Fibroblast of the aortic adventitia (primary cell): ENCODE measurements at regions not wholly inside any gene's neighbourhood (a gene's known extent, or its start where the extent isn't known, plus 50 kb on each side); places are given as distances from the start of the nearest gene placed in this dataset.

ENCODE experiments used
- DNase-seq: peaks from one replicate; pipeline ENCODE4 v3.0.0-alpha.2; 2010; ENCODE audit warnings: low read depth
- H3K4me3 ChIP-seq: 2 replicates; pipeline ENCODE4 v1.5.1; 2011; ENCODE audit warnings: low read depth, mild to moderate bottlenecking, control low read depth, low read length, moderate library complexity
- TF ChIP-seq, protein P1 (sequence below): IDR thresholded peaks from 2 replicates; pipeline ENCODE4 v1.5.1; 2011; ENCODE audit warnings: mild to moderate bottlenecking, low read length, control low read depth, inconsistent platforms; ENCODE audit not compliant: insufficient read depth

DNA sequence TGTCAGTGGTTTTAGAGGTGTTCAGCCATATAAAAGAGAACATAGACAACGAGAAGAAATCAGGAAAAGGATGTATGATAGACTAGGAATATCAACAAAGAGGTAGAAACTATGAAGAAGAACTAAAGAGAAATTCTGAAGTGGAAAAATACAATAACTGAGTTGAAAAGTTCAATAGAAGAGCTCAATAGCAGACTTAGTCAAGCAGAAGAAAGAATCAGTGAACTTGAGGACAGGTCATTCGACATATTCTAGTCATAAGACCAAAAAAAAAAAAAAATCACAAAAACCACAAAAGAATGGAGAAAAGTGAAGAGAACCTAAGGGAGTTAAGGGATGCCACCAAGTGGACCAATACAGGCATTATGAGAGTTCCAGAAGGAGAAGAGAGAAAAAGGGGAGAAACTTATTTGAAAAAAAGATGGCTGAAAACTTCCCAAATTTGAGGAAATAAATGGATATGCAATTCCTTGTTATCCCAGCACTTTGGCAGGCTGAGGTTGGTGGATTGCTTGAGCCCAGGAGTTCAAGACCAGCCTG, 321.2 kb downstream of the ABCC12 start:
- no peak overlapping the region for H3K4me3 ChIP-seq
- no peak for DNase-seq
- TF ChIP-seq, protein P1, sequence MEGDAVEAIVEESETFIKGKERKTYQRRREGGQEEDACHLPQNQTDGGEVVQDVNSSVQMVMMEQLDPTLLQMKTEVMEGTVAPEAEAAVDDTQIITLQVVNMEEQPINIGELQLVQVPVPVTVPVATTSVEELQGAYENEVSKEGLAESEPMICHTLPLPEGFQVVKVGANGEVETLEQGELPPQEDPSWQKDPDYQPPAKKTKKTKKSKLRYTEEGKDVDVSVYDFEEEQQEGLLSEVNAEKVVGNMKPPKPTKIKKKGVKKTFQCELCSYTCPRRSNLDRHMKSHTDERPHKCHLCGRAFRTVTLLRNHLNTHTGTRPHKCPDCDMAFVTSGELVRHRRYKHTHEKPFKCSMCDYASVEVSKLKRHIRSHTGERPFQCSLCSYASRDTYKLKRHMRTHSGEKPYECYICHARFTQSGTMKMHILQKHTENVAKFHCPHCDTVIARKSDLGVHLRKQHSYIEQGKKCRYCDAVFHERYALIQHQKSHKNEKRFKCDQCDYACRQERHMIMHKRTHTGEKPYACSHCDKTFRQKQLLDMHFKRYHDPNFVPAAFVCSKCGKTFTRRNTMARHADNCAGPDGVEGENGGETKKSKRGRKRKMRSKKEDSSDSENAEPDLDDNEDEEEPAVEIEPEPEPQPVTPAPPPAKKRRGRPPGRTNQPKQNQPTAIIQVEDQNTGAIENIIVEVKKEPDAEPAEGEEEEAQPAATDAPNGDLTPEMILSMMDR: no peak

DNA sequence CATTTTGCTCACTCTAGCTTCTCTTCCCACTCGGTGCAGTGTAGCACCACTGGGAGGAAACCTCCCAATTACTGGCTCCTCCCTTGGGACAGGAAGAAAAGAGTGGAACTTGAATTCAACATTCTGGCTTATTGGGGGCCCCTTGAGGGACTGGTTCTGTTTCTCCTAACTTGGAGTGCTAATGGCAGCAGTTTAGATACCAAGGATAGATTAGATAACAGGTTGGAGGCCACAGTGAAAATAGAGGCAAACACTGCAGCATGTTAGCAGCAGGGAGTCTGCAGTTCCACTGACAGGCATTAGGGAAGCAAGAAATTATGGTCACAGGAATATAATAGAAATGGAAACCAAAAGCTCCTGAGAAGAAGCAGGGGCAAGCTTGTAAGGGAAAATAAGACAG, 322.0 kb downstream of the ABCC12 start:
- TF ChIP-seq, protein P1: no peak
- H3K4me3 ChIP-seq: no peak overlapping the region
- no peak for DNase-seq

DNA sequence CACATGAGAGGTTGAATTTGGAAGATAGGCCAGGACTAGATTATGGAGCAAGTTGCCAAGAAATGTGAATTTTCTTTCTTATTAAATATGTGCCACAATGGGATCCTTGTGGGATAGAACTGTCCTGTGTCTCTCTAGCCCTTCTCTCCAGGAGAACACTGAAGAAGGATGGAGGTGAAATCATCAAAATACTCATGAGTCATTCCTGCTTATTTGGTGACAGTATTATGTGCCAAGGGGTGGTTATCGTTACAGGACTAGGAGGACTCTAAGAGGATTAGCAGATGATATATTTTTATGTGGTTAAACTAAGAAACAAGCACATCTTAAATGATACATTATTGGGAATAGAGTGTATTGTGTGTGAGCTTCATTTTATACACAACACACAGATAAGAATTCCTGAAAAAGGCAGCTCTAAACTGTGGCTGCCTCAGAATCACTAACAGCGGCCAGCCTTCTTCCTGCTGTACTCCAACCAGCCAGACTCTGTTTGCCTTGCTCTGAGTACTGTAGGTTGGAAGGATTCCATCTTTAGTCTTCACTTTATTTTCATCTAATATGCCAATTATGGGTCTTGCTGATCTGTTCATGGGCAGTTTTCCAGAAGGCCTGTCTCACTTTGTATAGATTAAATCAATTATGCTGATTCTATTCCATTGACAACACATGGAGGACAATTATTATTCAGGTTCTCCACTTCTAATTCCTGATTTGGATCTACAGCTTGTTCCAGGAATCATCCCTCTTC, 325.8 kb downstream of the ABCC12 start:
- no peak for DNase-seq
- H3K4me3 ChIP-seq: no peak overlapping the region
- TF ChIP-seq, protein P1: no peak

DNA sequence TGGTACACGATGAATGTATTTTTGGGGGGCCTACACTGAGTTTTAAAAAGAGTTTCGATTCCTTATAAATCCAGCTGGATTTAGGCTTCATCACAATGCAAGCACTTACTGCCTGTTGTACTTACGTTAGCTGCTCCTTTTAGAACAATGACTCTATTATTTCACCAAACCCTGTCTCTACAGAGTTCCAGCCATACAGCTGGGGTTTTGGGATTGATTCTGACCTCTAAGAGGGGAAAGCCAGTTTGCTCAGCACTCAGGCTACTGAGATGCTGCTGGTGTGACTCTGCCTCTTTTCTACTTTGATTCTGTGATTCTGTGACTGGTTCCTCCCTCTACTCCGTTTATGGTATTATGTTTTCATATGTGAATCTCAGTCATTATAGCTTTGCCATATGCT, 329.7 kb downstream of the ABCC12 start:
- TF ChIP-seq, protein P1: no peak
- H3K4me3 ChIP-seq: no peak overlapping the region
- no peak for DNase-seq

DNA sequence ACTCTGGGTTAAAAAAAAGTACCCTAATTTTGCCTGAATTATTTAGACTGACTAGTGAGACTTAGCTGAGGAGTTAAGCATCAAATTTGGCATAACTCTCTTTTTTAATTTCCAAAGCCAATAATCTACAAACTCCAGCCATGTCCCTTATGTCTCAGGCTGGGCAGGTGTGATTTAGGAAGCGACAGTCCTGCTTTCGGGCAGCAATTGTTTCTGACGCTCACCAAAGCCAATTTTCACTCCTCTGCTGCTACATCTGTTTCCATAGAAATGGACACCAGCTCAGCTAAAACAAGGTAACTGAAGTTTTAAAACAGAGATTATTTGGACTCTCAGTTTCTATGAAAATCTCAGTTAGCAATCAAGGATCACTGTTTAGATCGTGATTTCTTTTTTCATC, 338.7 kb downstream of the ABCC12 start:
- no peak for DNase-seq
- no peak overlapping the region for H3K4me3 ChIP-seq
- TF ChIP-seq, protein P1: no peak

DNA sequence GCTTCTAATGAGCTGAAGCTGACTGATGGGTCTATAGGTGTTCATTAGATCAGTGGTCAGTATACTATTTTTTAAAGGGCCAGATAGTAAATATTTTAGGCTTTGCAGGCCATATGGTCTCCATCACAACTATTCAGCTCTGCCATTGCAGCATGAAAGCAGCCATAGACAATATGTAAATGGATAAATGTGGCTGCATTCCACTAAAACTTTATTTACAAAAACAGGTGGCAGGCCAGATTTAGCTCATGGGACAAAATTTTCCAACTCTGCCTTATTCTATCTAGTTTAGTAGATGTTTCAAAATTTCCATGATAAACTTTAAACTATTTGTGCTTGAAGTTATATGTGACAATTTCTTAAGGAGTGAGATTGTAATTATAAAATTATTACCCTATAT, 339.3 kb downstream of the ABCC12 start:
- no peak overlapping the region for H3K4me3 ChIP-seq
- TF ChIP-seq, protein P1: no peak
- DNase-seq: no peak
